ENCODE measurements at regions not wholly inside any gene's neighbourhood (a gene's known extent, or its start where the extent isn't known, plus 50 kb on each side); places are given as distances from the start of the nearest gene placed in this dataset.
"Not testable (repeated sequence)": the region's sequence is repeated elsewhere in the genome, so short reads cannot be mapped to it uniquely, and the experiment has no call there.

DNA sequence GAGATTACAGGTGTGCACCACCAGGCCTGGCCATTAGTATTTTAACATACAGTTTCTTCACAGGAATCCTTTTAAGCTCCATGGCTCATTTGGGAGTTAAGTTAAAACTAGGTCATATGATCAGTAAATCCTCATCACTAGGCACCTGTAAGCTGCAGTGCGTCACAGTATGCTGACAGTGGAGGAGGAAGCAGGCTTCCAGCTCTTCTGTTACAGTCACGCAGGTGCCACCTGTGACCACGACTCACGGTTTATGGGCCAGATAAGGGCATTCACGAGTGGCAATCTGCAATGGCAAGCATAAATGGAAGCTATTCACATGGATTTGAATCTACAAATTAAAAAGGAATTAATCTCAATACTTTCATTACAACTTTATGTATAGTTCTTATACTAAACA is 129.4 kb upstream of the BCOR start:
- TF ChIP-seq, protein P1, sequence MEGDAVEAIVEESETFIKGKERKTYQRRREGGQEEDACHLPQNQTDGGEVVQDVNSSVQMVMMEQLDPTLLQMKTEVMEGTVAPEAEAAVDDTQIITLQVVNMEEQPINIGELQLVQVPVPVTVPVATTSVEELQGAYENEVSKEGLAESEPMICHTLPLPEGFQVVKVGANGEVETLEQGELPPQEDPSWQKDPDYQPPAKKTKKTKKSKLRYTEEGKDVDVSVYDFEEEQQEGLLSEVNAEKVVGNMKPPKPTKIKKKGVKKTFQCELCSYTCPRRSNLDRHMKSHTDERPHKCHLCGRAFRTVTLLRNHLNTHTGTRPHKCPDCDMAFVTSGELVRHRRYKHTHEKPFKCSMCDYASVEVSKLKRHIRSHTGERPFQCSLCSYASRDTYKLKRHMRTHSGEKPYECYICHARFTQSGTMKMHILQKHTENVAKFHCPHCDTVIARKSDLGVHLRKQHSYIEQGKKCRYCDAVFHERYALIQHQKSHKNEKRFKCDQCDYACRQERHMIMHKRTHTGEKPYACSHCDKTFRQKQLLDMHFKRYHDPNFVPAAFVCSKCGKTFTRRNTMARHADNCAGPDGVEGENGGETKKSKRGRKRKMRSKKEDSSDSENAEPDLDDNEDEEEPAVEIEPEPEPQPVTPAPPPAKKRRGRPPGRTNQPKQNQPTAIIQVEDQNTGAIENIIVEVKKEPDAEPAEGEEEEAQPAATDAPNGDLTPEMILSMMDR (IDR thresholded peaks at IDR 0.05): no peak
- ATAC-seq (ENCODE audit: low FRiP score) (no peak), DNase-seq (ENCODE audit: low spot score) (no peak)

DNA sequence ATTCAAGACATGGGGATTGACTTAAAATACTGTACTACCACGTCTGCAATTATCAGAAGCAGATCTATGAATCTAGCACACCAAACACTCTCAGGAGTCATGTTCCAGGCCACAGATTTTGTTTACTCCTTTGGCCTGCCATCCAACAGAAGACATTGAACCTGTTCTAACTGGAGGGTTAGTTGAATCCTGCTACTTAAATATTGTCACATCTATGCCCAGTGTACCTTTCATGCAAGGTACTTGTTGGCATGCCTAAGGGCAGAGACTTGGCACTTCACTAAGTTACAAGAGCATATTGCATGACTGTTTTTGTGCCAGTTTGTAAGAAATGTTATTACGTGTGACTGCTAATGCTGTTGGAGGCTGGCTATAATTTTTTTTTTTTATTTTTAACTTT is 126.9 kb upstream of the BCOR start:
- TF ChIP-seq, protein P1 (IDR thresholded peaks at IDR 0.05): no peak
- ATAC-seq (ENCODE audit: low FRiP score) (no peak), DNase-seq (ENCODE audit: low spot score) (no peak)

DNA sequence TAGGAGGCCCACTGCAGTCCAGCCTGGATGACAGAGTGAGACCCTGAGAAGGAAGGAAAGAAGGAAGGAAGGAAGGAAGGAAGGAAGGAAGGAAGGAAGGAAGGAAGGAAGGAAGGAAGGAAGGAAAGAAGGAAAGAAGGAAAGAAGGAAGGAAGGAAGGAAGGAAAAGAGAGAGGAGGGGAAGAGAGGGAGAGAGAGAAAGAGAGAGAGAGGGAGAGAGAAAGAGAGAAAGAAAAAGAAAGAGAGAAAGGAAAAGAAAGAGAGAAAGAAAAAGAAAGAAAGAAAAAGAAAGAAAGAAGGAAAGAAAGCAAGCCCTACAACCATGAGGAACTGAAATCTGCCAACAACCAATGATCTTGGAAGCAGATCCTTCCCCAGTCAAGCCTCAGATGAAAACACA is 124.9 kb upstream of the BCOR start:
- ATAC-seq (ENCODE audit: low FRiP score): not testable (repeated sequence)

DNA sequence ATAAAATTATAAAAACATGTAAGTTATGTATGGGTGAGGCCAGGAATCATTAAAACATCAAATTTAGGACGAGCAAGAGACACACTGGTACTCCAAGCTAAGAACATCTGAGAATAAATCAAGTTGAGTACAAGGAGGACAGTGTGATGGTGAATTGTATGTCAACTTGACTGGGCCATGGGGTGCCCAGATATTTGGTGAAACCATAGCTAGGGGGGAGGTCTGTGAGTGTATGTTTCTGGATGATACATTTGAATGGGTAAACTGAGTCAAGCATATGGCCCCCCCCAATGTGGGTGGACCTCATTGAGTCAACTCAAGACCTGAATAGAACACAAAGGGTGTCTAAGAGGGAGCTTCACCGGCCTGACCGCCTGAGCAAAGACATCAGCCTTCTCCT is 115.3 kb upstream of the BCOR start:
- ATAC-seq (ENCODE audit: low FRiP score): no peak
- TF ChIP-seq, protein P1 (IDR thresholded peaks at IDR 0.05): no peak
- DNase-seq (ENCODE audit: low spot score): no peak

More for the DNA sequence above, 124.9 kb upstream of the BCOR start:
- DNase-seq (ENCODE audit: low spot score): not testable (repeated sequence)

DNA sequence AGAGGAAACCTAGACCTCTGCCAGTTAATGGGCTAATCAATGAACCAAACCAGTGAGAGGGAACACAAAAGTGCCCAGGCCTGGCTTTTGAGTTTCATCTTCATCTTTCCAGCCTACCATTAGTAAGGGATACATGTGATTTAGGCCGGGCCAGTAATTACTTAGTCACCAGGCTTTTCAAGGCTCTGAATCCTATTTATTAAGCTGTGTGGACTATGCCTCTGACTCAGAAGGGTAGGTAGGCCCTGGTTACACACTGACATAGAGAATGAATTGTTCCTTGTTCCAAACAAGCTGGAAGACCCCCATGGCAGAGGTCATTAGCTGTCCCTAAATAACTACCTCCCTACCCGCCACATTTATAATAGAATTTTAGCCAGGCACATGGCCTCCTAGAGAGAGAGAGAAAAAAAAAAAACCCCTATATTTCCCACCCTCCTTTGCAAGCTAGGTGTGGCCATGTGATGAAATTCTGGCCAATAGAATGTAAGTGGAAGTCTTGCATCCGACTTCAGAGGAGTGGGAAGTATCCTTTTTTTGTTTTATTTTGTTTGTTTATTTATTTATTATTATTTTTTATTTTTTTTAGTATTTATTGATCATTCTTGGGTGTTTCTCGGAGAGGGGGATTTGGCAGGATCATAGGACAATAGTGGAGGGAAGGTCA is 112.3 kb upstream of the BCOR start:
- no peak for DNase-seq (ENCODE audit: low spot score)
- no peak for ATAC-seq (ENCODE audit: low FRiP score)
- TF ChIP-seq, protein P1 (IDR thresholded peaks at IDR 0.05): no peak

DNA sequence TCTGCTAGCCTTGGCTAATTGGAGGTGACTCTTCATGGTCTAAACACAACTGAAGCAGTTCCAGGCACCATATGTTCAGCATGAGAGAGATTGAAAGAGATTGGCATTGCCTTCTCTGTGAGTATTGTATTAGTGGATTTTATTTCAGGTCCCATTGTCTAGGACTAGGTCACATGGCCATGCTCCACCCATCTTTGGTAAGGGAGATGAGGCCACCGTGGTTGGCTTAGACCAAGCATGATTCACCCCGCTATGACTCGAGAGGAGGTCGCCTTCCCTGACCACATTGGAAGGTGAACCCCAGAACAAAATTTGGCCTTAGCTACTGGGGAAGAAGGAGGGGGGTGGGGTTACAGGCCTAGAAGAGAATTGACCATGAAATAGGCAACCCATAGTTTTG is 109.9 kb upstream of the BCOR start:
- DNase-seq (ENCODE audit: low spot score): no peak
- TF ChIP-seq, protein P1 (IDR thresholded peaks at IDR 0.05): no peak
- no peak for ATAC-seq (ENCODE audit: low FRiP score)

DNA sequence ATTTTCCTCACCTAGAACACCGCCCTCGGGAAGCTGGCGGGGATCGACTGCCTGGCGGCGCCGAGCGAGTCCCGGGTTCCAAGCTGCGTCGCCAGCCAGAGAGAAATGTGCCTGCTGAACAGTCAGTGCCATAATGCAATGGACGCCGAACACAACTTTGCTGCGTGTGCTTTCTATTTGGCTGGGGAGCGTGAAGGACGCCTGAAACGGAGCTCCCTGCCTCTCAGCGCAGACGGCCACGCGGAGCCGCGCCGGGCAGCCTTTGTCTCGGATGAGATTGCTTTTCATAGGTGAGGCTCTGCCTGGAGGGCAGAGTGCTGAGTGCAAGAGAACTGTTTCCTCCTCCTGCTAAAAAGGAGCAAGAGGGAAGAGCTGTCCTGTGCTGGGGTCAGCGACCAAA is 107.7 kb upstream of the BCOR start:
- DNase-seq (ENCODE audit: low spot score) (no peak), ATAC-seq (ENCODE audit: low FRiP score) (no peak)
- TF ChIP-seq, protein P1 (IDR thresholded peaks at IDR 0.05): no peak
